Head of caudate nucleus (tissue), 42 donors: ENCODE measurements at regions not wholly inside any gene's neighbourhood (a gene's known extent, or its start where the extent isn't known, plus 50 kb on each side); places are given as distances from the start of the nearest gene placed in this dataset.
"Not testable (repeated sequence)": the region's sequence is repeated elsewhere in the genome, so short reads cannot be mapped to it uniquely, and the experiment has no call there.

Source experiments
- DNase-seq, 42 donors: peaks; one replicate each; pipeline versions ENCODE4 v3.0.0 to v3.0.0-alpha.2; 2020 to 2021; ENCODE audit warnings: mixed read lengths in 7 of 42
- intact Hi-C: fragments of 100-400 bp; cut with DNase I; formaldehyde crosslinking; loops from one replicate; pipeline ENCODE4 v1.15.0; 2022

GRCh38 chr11:3583476-3583875, 58.3 kb downstream of the ART5 start:
- DNase-seq, intact Hi-C loops: not testable (repeated sequence)

- intact Hi-C loops, DNase-seq: not testable (repeated sequence)
Observed at GRCh38 chr11:3581389-3581725, 60.4 kb downstream of the ART5 start.

- peak in 36 of 42 donors; percentile 7 to 80 (median 46) for DNase-seq
- intact Hi-C loops = not testable (repeated sequence)
Observed at GRCh38 chr11:3580487-3581388, 61.1 kb downstream of the ART5 start.

DNA sequence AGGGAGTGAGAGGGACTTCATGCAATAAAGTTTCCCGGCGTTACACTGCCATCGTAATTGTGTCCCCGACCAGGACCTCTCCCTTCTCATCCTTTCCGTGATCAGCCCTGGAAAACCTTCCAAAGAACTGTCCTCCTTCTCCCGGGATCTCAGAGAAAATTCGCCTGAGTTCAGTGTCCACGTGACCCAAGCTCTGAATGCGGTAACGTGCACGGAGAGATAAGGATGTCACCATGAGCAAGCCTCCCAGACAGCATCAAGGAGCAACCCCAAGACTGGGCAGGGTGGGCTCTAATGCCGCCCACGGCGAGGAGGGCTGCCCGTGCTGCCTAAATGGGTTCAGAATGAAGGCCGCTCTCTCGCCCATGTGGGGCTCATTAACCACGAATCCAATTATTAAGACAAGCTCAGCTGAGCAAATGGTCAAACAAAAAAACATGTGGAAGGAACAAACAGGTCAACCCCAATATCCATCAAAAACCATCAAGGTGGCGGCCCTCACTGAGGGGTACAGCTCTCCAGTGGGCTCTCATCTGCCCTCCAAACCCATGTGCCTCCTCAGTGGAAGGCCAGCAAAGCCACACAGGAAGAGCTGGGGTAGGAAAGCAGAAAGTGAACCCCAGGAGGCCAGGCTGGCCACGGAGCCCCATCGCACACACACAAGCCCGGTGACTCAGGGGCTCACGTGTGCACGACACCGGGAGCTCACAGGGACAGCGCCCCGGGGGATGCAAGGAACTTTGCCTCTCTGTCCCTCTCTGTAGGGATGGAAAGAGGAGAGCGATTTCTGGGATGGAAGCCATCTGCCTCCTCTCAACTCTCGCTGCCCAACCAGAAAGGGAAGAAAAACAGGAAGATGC, 62.0 kb downstream of the ART5 start:
- DNase-seq, intact Hi-C loops: not testable (repeated sequence)

GRCh38 chr11:3576066-3576604, 65.7 kb downstream of the ART5 start:
- intact Hi-C loops, DNase-seq: not testable (repeated sequence)

- DNase-seq, intact Hi-C loops: not testable (repeated sequence)
Observed at GRCh38 chr11:3572976-3573647, 68.7 kb downstream of the ART5 start.

- intact Hi-C loops, DNase-seq: not testable (repeated sequence)
Observed at GRCh38 chr11:3571752-3572151, 70.0 kb downstream of the ART5 start.

DNA sequence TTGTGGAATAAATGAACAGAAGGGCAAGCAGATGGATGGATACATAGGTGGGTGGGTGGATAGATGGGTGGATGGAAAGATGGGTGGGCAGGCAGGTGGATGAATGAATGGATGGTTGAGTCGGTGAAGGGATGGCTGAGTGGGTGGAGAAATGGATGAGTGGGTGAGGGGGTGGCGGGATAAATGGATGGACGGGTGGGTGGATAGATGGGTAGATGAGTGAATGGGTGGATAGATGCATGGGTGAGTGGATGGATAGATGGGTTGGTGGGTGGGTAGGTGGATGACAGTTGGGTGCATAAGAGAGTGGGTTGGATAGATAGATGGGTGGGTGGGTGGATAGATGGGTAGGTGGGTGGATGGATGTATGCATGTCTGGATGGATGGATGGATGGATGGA, 76.0 kb downstream of the ART5 start:
- intact Hi-C loops, DNase-seq: not testable (repeated sequence)

- DNase-seq, intact Hi-C loops: not testable (repeated sequence)
Observed at GRCh38 chr11:3564383-3564782, 77.4 kb downstream of the ART5 start.

GRCh38 chr11:3554621-3555020, 87.2 kb downstream of the ART5 start:
- intact Hi-C loops = not testable (repeated sequence)

GRCh38 chr11:3544990-3545389, 96.8 kb downstream of the ART5 start:
- DNase-seq, intact Hi-C loops: not testable (repeated sequence)

More at GRCh38 chr11:3554621-3555020, 87.2 kb downstream of the ART5 start:
- DNase-seq = peak in 1 of 42 donors; percentile 8

- DNase-seq, intact Hi-C loops: not testable (repeated sequence)
Observed at GRCh38 chr11:3538220-3538619, 103.6 kb downstream of the ART5 start.

DNA sequence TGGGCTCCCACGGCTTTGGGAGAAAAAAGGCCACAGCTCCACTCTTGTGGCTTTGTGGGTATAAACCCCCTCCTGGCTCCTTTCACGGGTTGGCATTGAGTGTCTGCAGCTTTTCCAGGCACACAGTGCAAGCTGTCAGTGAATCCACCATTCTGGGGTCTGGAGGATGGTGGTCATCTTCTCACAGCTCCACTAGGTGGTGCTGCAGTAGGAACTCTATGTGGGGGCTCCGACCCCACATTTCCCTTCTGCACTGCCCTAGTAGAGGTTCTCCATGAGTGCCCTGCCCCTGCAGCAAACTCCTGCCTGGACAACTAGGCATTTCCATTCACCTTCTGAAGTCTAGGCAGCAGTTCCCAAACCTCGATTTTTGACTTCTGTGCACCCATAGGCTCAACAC, 104.5 kb downstream of the ART5 start:
- DNase-seq, intact Hi-C loops: not testable (repeated sequence)

- DNase-seq, intact Hi-C loops: not testable (repeated sequence)
Observed at GRCh38 chr11:3532958-3533357, 108.8 kb downstream of the ART5 start.

DNA sequence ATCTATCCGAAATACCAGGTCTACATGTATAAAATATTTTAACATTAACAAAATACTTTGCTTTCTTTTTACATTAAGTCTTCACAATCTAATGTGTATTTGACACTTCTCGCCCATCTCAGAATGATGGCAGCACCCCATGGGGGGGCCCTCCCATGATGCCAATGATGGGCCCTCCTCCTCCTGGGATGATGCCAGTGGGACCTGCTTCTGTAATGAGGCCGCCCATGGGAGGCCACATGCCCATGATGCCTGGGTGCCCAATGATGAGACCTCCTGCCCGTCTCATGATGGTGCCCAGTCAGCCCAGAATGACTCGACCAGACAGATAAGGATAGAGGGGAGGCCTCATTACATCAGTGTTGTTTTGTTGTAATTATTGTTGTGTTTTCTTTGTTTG, 110.5 kb downstream of the ART5 start:
- intact Hi-C loops, DNase-seq: not testable (repeated sequence)

GRCh38 chr11:3523567-3523966, 118.2 kb downstream of the ART5 start:
- DNase-seq, intact Hi-C loops: not testable (repeated sequence)

- DNase-seq, intact Hi-C loops: not testable (repeated sequence)
Observed at GRCh38 chr11:3520905-3521304, 120.9 kb downstream of the ART5 start.

DNA sequence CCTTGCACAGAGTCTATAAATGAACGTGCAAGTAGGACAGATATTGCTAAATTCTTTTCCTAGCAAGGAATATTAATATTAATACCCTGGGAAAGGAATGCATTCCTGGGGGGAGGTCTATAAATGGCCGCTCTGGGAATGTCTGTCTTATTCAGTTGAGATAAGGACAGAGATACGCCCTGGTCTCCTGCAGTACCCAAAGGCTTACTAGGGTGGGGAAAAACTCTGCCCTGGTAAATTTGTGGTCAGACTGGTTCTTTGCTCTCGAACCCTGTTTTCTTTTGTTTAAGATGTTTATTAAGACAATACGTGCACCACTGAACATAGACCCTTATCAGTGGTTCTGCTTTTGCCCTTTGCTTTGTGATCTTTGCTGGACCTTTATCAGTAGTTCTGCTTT, 122.0 kb downstream of the ART5 start:
- intact Hi-C loops = not testable (repeated sequence)

More for the DNA sequence above, 122.0 kb downstream of the ART5 start:
- DNase-seq = not testable (repeated sequence)
